Kidney (tissue), 13 donors: ENCODE measurements at regions not wholly inside any gene's neighbourhood (a gene's known extent, or its start where the extent isn't known, plus 50 kb on each side); places are given as distances from the start of the nearest gene placed in this dataset.

ENCODE experiments used
- DNase-seq, 5 donors: peaks; one replicate each; pipeline ENCODE4 v3.0.0-alpha.2; 2013 to 2020
- FAIRE-seq: peaks from 2 replicates; lab custom pipeline; 2012; peaks lifted over from hg19 to GRCh38; lab: Jason Lieb, UNC
- H3K27ac ChIP-seq, 2 donors: one replicate each; pipeline ENCODE4 v1.7.0; 2013; ENCODE audit warnings: low read depth in 2 of 2, low read length in 2 of 2, inconsistent platforms in 1 of 2
- H3K27me3 ChIP-seq: one replicate; pipeline ENCODE4 v1.7.1; 2013; ENCODE audit warnings: low read length, inconsistent platforms; ENCODE audit not compliant: control insufficient read depth, insufficient read depth
- H3K36me3 ChIP-seq, 3 donors: one replicate each; pipeline versions ENCODE4 v1.7.0 to v1.7.1; 2013; ENCODE audit warnings: low read length in 3 of 3, control low read depth in 1 of 3, inconsistent platforms in 1 of 3; ENCODE audit not compliant: insufficient read depth in 3 of 3, control insufficient read depth in 2 of 3
- H3K4me1 ChIP-seq, 3 donors: one replicate each; pipeline versions ENCODE4 v1.7.0 to v1.7.1; 2013; ENCODE audit warnings: low read length in 3 of 3, inconsistent platforms in 1 of 3, low read depth in 1 of 3; ENCODE audit not compliant: control insufficient read depth in 2 of 3, insufficient read depth in 2 of 3
- H3K4me3 ChIP-seq, 3 donors: one replicate each; pipeline versions ENCODE4 v1.7.0 to v1.8.1; 2013; ENCODE audit warnings: low read length in 3 of 3, control low read depth in 1 of 3, inconsistent platforms in 1 of 3
- H3K9ac ChIP-seq, 3 donors: one replicate each; pipeline versions ENCODE4 v1.7.0 to v1.7.1; 2013; ENCODE audit warnings: low read length in 3 of 3, control low read depth in 1 of 3, inconsistent platforms in 1 of 3
- H3K9me3 ChIP-seq, 3 donors: one replicate each; pipeline versions ENCODE4 v1.7.0 to v1.7.1; 2013; ENCODE audit warnings: low read length in 3 of 3, control low read depth in 1 of 3, inconsistent platforms in 1 of 3; ENCODE audit not compliant: control insufficient read depth in 2 of 3, insufficient read depth in 1 of 3
- CTCF ChIP-seq: IDR thresholded peaks from 3 replicates; pipeline ENCODE4 v1.5.1; 2012; ENCODE audit warnings: mild to moderate bottlenecking, moderate library complexity, borderline replicate concordance; ENCODE audit not compliant: insufficient read depth; ENCODE audit errors: extremely low read depth
- intact Hi-C: fragments of 100-400 bp; cut with DNase I; formaldehyde crosslinking; loops from one replicate; pipeline ENCODE4 v1.11.1; 2022
- donor health status: control.
- donor health status: control.
- donor health status: control.
- donor health status: control.
- donor health status: control.
- donor health status: DM: yes; HTN: yes; CAD: no.
- donor health status: Normal renal cell carcinoma (clear cell type).

GRCh38 chr2:154614906-154615305 is 83.6 kb upstream of the KCNJ3 start:
- Histone ChIP-seq H3K36me3 (no peaks in the 10 kb centered on the region), H3K27ac (no peak overlapping the region), H3K27me3 (no peaks in the 10 kb centered on the region), H3K4me1 (no peaks in the 10 kb centered on the region), H3K4me3 (no peak overlapping the region), H3K9me3 (no peaks in the 10 kb centered on the region), H3K9ac (no peak overlapping the region)
- intact Hi-C loops = no loop called here
- DNase-seq (no peak), FAIRE-seq (no peak)
- TF ChIP-seq CTCF = no peak

GRCh38 chr2:154616659-154617058 is 81.8 kb upstream of the KCNJ3 start:
- Histone ChIP-seq H3K27me3 (no peaks in the 10 kb centered on the region), H3K4me1 (no peaks in the 10 kb centered on the region), H3K4me3 (no peak overlapping the region), H3K9me3 (no peaks in the 10 kb centered on the region), H3K36me3 (no peaks in the 10 kb centered on the region), H3K27ac (no peak overlapping the region), H3K9ac (no peak overlapping the region)
- TF ChIP-seq CTCF = no peak
- intact Hi-C loops = no loop called here
- DNase-seq = no peak
- FAIRE-seq = no peak

DNA sequence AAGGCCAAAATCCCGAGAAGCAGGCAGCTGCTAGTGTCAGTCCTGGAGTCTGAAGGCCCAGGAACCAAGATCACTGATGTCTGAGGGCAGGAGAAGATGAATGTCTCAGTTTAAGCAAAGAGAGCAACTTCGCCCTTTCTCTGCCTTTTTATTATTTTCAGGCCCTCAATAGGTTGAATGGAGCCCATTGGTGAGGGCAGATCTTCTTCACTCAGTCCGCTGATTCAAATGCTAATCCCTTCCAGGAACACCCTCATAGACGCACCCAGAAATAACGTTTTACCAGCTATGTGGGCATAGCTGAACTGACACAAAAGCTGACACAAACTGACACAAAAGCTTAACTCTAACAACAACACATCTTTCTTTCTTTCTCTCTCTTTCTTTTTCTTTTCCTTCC is 78.0 kb upstream of the KCNJ3 start:
- Histone ChIP-seq H3K9ac (no peak overlapping the region), H3K27me3 (no peaks in the 10 kb centered on the region), H3K27ac (no peak overlapping the region), H3K9me3 (no peaks in the 10 kb centered on the region), H3K4me3 (no peak overlapping the region), H3K4me1 (no peaks in the 10 kb centered on the region), H3K36me3 (no peaks in the 10 kb centered on the region)
- no peak for DNase-seq
- no peak for TF ChIP-seq CTCF
- intact Hi-C loops = no loop called here
- FAIRE-seq = no peak

- Histone ChIP-seq H3K27ac (no peak overlapping the region), H3K36me3 (no peaks in the 10 kb centered on the region), H3K27me3 (no peaks in the 10 kb centered on the region), H3K4me3 (no peak overlapping the region), H3K4me1 (no peaks in the 10 kb centered on the region), H3K9ac (no peak overlapping the region), H3K9me3 (no peaks in the 10 kb centered on the region)
- FAIRE-seq = no peak
- intact Hi-C loops = no loop called here
- DNase-seq = peak in 3 of 5 donors; percentile 42 to 79 (median 62)
- peak; percentile 64 for TF ChIP-seq CTCF
Observed at GRCh38 chr2:154623819-154624218, 74.7 kb upstream of the KCNJ3 start.
